ENCODE measurements at regions not wholly inside any gene's neighbourhood (a gene's known extent, or its start where the extent isn't known, plus 50 kb on each side); places are given as distances from the start of the nearest gene placed in this dataset.

DNA sequence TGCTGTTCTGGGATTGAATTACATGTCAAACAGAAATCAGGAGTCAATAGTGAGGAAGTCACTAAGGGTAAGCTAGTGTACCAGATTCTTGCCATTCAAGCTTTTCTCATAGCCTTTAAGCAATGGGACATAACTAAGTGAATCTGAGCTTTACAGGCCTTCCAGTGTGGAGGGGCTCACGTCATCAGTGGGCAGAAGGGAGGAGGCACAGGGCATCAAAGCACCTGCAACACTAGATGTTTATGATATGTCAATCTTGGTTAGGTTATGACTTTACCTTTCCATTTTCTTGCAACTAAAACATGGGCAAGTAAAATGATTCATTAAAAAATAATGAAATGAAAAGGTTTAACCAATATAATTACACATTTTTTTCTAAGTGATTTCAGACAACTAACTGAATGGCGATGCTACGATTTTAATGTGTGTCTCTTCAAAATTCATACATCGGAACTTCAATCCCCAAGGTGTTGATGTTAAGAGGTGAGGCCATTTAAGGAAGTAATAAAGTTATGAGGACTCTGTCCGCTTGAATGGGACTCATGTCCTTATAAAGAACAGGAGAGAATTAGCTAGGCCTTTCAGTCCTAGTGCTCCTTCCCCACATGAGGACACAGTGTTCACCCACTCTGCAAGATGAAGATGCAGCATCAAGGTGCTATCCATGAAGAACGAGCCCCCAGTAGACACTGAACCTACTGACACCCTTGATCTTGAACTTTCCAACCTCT, 1169.2 kb upstream of the NXPH2 start (continued):
- TF ChIP-seq, protein P1, sequence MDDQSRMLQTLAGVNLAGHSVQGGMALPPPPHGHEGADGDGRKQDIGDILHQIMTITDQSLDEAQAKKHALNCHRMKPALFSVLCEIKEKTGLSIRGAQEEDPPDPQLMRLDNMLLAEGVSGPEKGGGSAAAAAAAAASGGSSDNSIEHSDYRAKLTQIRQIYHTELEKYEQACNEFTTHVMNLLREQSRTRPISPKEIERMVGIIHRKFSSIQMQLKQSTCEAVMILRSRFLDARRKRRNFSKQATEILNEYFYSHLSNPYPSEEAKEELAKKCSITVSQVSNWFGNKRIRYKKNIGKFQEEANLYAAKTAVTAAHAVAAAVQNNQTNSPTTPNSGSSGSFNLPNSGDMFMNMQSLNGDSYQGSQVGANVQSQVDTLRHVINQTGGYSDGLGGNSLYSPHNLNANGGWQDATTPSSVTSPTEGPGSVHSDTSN (IDR thresholded peaks at IDR 0.05) = no peak
- TF ChIP-seq, protein P2, sequence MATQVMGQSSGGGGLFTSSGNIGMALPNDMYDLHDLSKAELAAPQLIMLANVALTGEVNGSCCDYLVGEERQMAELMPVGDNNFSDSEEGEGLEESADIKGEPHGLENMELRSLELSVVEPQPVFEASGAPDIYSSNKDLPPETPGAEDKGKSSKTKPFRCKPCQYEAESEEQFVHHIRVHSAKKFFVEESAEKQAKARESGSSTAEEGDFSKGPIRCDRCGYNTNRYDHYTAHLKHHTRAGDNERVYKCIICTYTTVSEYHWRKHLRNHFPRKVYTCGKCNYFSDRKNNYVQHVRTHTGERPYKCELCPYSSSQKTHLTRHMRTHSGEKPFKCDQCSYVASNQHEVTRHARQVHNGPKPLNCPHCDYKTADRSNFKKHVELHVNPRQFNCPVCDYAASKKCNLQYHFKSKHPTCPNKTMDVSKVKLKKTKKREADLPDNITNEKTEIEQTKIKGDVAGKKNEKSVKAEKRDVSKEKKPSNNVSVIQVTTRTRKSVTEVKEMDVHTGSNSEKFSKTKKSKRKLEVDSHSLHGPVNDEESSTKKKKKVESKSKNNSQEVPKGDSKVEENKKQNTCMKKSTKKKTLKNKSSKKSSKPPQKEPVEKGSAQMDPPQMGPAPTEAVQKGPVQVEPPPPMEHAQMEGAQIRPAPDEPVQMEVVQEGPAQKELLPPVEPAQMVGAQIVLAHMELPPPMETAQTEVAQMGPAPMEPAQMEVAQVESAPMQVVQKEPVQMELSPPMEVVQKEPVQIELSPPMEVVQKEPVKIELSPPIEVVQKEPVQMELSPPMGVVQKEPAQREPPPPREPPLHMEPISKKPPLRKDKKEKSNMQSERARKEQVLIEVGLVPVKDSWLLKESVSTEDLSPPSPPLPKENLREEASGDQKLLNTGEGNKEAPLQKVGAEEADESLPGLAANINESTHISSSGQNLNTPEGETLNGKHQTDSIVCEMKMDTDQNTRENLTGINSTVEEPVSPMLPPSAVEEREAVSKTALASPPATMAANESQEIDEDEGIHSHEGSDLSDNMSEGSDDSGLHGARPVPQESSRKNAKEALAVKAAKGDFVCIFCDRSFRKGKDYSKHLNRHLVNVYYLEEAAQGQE (IDR thresholded peaks at IDR 0.05; ENCODE audit: low read depth, low read length) = no peak
- no peak for TF ChIP-seq FOSL2 (IDR thresholded peaks at IDR 0.05; ENCODE audit: borderline replicate concordance, low read depth)
- TF ChIP-seq, protein P3, sequence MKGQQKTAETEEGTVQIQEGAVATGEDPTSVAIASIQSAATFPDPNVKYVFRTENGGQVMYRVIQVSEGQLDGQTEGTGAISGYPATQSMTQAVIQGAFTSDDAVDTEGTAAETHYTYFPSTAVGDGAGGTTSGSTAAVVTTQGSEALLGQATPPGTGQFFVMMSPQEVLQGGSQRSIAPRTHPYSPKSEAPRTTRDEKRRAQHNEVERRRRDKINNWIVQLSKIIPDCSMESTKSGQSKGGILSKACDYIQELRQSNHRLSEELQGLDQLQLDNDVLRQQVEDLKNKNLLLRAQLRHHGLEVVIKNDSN (IDR thresholded peaks at IDR 0.05; ENCODE audit: borderline replicate concordance, low read depth) = no peak

DNA sequence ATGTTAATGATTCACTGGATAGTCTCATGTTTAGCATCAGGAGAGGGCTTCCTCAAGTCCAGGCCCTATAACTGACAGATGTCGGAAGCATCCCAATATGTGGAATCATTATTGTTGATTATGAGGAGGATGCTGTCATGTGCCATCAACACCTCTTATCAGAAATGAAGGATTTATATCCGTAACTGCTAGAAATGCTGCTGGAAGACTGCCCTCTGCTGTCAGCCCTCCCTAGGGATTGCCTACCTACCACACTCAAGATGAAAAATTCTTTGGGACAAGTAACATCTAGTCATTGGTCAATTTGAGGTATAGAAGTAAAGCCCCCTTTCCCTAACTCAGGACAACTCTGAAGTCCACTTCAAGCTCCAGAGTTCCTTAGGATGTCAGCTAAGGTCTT, 1166.5 kb upstream of the NXPH2 start:
- WGBS (ENCODE audit: low lambda C conversion rate) = 60% methylated on average over 2 of the region's 2 CpGs

More for the DNA sequence above, 1166.5 kb upstream of the NXPH2 start:
- Histone ChIP-seq H3K9me2 (no peaks in the 10 kb centered on the region), H3K36me3 (replicated peaks in 1 of 2; ENCODE audit: control insufficient read depth in 1 of 2, insufficient read depth in 2 of 2, low read length in 1 of 2) (no peaks in the 10 kb centered on the region), H3K9me3 (no peaks in the 10 kb centered on the region), H3K9ac (no peak overlapping the region), H3K4me3 (ENCODE audit: low read depth in 2 of 2, low read length in 1 of 2) (no peak overlapping the region), H4K20me1 (ENCODE audit: insufficient read depth) (no peaks in the 10 kb centered on the region), H3K27ac (ENCODE audit: low read depth in 2 of 2, low read length in 1 of 2) (no peak overlapping the region), H3K27me3 (ENCODE audit: insufficient read depth) (no peaks in the 10 kb centered on the region), H3K79me2 (ENCODE audit: insufficient read depth) (no peaks in the 10 kb centered on the region), H2AFZ (ENCODE audit: low read depth) (no peak overlapping the region), H3F3A (replicated peaks; ENCODE audit: insufficient read depth) (no peaks in the 10 kb centered on the region), H3K4me2 (no peak overlapping the region), H3K4me1 (ENCODE audit: control insufficient read depth in 1 of 2, insufficient read depth in 2 of 2, low read depth in 1 of 2, low read length in 1 of 2) (no peaks in the 10 kb centered on the region)
- POLR2A ChIA-PET = no interaction called here
- peak; percentile 1 for DNase-seq
- CTCF ChIA-PET = no interaction called here
- TF ChIP-seq TAF1 (IDR thresholded peaks at IDR 0.05; ENCODE audit: borderline replicate concordance, low read depth, low read length) (no peak), FOXM1 (IDR thresholded peaks at IDR 0.05; ENCODE audit: low read depth) (no peak), SMC3 (IDR thresholded peaks at IDR 0.05; ENCODE audit: low read depth, low read length) (no peak), CHD2 (IDR thresholded peaks at IDR 0.05; ENCODE audit: low read length, partially characterized antibody) (no peak), NRF1 (IDR thresholded peaks at IDR 0.05; ENCODE audit: low read depth, low read length) (no peak), MEF2A (IDR thresholded peaks at IDR 0.05; ENCODE audit: borderline replicate concordance, low read depth) (no peak), EZH2phosphoT487 (IDR thresholded peaks at IDR 0.05; ENCODE audit: borderline replicate concordance, low read depth) (no peak), GABPA (IDR thresholded peaks at IDR 0.05; ENCODE audit: low read depth) (no peak), TCF12 (IDR thresholded peaks at IDR 0.05) (no peak), RCOR1 (IDR thresholded peaks at IDR 0.05; ENCODE audit: low read length) (no peak), TEAD4 (IDR thresholded peaks at IDR 0.05; ENCODE audit: borderline replicate concordance, insufficient read depth) (no peak), POLR2AphosphoS5 (IDR thresholded peaks at IDR 0.05; ENCODE audit: low read depth, low read length) (no peak), YY1 (IDR thresholded peaks at IDR 0.05; ENCODE audit: low read depth) (no peak), GATA2 (CRISPR knock-in tag; IDR thresholded peaks at IDR 0.05) (no peak), MXI1 (IDR thresholded peaks at IDR 0.05; ENCODE audit: low read depth, low read length) (no peak), RAD21 (IDR thresholded peaks at IDR 0.05; ENCODE audit: low read length) (no peak)
- TF ChIP-seq, protein P4, sequence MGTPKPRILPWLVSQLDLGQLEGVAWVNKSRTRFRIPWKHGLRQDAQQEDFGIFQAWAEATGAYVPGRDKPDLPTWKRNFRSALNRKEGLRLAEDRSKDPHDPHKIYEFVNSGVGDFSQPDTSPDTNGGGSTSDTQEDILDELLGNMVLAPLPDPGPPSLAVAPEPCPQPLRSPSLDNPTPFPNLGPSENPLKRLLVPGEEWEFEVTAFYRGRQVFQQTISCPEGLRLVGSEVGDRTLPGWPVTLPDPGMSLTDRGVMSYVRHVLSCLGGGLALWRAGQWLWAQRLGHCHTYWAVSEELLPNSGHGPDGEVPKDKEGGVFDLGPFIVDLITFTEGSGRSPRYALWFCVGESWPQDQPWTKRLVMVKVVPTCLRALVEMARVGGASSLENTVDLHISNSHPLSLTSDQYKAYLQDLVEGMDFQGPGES (IDR thresholded peaks at IDR 0.05; ENCODE audit: low read depth, low read length) = no peak
- TF ChIP-seq, protein P5, sequence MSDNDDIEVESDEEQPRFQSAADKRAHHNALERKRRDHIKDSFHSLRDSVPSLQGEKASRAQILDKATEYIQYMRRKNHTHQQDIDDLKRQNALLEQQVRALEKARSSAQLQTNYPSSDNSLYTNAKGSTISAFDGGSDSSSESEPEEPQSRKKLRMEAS (IDR thresholded peaks at IDR 0.05; ENCODE audit: low read depth) = no peak

Data from SK-N-SH (cell line).